GM21528 (cell line): ENCODE measurements at regions not wholly inside any gene's neighbourhood (a gene's known extent, or its start where the extent isn't known, plus 50 kb on each side); places are given as distances from the start of the nearest gene placed in this dataset.
A peak's percentile ranks its signal among the peaks of the same experiment; 100 is the strongest.
"Not testable (repeated sequence)": the region's sequence is repeated elsewhere in the genome, so short reads cannot be mapped to it uniquely, and the experiment has no call there.

Source experiments
- ATAC-seq: cut with Tn5 transposase; IDR thresholded peaks from one replicate; pipeline ENCODE4 v1.9.1; 2021; ENCODE audit warnings: mild to moderate bottlenecking, moderate library complexity; ENCODE audit not compliant: unreplicated experiment, low FRiP score

DNA sequence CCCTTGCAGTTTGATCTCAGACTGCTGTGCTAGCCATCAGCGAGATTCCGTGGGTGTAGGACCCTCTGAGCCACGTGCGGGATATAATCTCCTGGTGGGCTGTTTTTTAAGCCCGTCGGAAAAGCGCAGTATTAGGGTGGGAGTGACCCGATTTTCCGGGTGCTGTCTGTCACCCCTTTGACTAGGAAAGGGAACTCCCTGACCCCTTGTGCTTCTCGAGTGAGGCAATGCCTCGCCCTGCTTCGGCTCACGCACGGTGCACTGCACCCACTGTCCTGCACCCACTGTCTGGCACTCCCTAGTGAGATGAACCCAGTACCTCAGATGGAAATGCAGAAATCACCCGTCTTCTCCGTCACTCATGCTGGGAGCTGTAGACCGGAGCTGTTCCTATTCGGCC is 728.9 kb upstream of the SPRY2 start:
- ATAC-seq: not testable (repeated sequence)

DNA sequence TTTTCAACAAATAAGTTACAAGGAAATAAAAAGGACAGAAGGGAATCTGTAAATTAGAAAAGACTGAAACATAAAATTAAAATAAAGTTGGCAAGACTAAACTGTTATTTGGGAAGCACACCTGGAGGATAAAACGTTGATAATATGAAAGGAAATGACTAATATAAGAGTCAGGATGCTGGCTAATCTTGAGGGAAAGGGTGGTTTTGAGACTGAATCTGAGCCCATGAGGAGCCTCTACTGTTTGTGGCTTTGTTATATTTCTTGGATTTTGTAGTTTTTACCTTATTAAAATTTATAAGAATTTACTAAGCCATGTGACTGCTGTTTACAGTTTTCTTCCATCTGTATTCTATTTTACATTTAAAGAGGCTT is 718.0 kb upstream of the SPRY2 start:
- no peak for ATAC-seq

DNA sequence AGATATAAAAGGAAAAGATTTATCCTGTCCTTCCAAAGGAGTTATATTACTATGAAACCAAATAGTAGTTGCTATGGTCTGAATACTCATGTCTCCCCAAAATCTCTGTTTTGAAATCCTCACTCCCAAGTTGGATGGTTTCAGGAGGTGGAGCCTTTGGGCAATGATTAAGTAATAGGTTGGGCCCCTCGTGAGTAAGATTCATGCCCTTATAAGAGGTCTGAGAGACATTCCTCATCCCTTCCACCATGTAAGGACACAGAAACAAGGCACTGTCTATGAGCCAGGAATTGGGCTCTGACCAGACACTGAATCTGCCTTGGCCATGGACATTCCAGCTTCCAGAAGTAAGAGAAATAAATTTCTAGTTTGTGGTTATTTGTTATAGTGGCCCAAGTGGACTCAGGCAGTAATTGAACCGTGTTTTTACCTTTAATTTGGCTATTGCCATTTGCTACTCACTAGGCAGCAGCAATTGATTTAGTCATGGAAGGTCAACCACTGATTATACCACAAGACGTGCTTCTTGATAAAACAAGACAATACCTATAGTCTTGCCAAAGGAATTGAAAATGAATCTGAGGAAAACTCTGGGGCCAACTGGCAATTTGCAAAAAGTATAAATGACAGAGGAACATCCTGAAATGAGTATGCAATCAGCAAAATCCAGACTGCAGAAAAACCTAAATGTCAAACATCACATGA is 717.4 kb upstream of the SPRY2 start:
- ATAC-seq: no peak

DNA sequence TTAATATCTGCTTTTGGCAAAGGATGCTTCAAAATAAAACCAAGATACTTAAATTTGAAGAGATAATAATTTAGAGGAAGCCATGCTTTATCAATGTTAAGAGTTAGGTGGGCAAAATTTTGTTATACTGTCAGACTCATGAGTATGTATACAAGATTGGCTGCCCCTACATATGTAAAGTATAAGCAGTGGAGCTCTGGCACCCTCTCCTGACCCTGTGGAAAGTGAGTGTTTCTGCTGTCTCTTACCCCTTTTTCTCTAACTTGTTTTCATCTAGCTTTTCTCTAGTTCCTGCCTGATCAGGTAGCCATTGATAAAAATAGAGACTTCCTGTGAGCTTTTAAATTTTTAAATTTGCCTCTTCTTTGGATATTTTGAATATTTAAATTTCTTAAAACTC is 710.9 kb upstream of the SPRY2 start:
- ATAC-seq: no peak

DNA sequence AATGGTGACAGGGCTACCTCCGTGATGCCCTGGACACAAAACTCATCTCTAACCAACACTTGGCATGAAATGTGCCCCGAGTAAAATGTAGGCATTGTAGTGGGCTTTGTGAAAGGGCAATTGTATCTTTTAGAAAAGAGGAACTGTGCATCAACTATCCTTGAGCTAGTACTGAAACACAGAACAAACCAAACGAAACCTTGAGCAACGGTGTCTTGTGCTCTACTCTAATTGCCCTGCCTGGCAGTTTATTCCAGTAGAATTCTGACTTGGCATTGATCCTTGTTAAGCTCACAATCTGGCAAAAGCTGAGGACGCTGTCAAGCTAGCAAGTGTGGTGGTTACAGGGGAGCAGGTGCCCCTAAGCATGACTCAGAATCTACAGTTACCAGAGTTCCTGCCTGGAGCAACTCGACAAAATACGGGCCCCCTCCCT is 707.1 kb upstream of the SPRY2 start:
- ATAC-seq: no peak

DNA sequence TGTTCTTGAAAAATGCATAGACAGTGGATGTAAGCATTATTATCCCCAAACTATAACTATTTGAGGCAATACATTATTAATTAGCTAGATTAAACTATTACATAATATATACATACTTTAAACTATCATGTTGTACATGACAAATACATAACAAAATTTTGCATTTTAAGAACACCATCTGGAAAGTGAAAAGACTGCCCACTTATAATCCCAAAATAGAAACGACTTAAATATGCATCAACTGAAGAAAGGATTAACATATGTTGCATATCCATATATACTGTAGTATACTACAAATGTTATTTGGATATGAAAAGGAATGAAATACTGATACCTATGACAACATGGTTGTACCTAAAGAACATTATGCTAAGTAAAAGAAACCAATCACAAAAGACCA is 700.8 kb upstream of the SPRY2 start:
- ATAC-seq: no peak

DNA sequence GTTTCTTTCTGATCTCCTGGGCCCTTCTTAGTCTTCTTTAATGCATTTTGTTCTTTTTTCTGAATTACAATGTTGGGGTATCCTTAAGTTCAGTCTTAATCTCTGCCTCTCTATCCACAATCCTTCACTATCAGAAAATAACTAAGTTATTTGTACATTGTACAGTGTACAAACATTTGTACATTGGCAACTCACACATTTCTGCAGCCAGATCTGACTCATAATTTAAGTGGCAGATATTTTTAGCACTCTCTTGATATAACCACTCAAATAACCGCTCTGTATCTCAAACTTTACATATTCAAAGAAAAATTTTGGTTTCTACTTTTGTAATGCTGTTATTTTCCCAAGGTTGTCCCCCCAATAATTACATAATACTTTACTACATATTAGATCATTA is 691.1 kb upstream of the SPRY2 start:
- no peak for ATAC-seq

DNA sequence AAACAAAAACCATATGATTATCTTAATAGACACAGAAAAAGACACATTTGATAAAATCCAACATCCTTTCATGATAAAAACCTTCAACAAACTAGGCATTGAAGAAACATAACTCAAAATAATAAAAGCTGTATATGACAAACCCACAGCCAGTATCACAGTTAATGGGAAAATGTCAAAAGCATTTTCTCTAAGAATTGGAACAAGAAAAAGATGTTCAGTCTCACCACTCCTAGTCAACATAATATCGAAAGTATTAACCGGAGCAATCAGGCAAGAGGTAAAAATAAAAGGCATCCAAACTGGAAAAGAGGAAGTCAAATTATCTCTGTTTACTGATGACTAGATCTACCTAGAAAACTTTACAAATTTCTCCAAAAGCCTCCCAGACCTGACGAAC is 684.2 kb upstream of the SPRY2 start:
- no peak for ATAC-seq

DNA sequence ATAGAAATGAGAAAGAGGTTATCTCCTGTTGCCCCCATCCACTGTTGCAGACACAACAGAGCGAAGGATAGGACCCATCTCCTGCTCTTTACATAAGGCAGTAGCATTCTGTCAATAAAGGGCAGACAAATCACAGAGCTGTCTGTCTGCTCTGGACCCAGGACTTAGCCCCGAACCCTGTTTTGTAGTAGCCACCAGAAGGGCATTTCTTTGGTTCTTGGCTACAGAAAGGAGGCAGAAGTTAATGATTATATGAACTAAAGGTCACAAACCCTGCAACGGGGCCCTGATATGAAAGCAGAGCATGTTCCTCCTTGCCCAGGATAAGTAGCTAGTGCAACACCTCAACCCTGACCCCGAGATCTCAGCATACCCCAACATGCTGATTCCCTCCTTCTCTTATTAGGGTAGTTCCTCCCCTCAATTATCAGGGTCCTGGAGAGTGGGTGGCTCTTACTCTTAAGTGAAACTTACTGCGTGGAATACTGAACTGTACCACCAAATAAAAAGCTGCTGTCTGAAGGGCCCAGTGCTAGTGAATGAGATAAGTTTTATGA is 680.4 kb upstream of the SPRY2 start:
- no peak for ATAC-seq

DNA sequence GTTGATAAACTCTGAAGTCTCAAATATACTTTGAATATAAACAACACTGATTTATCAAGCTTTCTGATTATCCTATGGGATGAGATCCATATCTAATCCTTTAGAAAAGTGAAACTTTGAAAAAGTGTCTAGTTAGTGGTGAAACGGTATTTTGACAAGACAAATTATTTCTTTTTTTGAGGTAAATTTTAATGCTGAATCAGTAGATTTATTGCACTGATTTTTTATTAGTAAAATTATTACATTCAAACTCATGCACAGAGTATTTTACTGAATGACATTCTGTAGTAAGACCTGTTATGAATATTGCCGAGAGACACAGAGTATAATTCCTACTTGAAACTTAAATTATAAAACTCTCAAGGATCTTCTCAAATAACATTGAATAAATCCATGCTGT is 679.1 kb upstream of the SPRY2 start:
- no peak for ATAC-seq

DNA sequence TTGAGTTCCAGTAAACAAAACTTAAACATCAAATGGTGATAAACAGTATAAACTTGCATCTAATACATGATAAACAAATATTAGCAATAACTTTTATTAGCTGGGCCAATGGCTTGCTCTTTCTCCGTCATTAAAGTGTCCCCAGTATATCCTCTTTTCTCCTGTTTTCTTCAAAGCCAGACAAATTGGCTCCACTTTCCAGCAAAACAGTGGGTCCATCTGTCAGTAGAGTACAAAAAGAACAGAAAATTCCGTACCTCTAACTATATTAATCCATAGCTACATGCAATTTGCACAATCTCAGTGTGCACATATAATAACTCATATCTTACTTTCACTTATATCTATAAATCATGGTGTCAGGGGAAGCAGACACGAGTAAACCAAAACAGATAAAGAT is 678.0 kb upstream of the SPRY2 start:
- ATAC-seq: no peak

DNA sequence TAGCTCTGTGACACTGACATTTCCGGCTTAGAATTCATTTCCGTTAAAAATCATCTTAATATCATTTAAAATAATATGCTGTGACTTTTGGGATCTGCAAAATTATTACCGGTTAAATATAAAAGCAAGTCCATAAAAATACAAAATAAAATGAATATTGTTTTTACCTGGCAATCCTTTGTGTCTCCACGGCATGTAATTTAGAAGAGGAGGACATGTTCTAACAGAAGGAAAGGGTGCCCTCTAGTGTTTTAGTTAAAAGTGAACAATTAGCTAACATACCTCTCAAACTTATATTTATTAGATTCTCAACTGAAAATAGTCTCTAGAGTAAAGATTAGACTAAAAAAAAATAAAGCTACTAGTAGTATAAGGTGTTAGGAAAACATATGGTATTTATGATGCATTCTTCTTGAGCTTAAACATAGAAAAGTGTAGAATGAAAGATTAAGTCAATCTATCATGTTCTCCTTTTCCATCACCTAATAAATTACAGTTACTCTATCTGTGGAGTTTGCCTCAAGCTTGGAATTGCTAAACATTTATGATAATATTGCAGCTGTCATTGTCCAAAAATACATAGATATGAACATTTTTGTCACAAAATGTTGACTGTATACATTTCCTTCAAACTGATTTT is 676.7 kb upstream of the SPRY2 start:
- peak; percentile 73 for ATAC-seq

DNA sequence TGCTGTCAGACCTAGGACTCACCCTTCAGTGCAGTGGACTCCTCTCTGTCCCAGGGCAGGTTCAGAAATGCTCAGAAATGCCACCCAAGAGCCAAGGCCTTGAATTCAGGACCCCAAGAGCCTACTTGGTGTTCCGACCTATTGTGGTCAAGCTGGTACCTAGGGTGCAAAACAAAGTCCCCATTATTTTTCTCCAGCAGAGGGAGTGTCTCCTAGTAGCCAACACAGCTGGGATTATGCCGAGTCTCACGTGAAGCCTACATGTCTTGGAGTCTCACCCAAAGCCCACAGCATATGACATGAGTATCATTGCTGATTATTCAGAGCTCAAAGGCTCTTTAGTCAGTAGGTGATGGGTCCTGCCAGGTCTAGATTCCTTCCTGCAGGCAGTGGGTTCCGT is 671.1 kb upstream of the SPRY2 start:
- ATAC-seq: no peak

DNA sequence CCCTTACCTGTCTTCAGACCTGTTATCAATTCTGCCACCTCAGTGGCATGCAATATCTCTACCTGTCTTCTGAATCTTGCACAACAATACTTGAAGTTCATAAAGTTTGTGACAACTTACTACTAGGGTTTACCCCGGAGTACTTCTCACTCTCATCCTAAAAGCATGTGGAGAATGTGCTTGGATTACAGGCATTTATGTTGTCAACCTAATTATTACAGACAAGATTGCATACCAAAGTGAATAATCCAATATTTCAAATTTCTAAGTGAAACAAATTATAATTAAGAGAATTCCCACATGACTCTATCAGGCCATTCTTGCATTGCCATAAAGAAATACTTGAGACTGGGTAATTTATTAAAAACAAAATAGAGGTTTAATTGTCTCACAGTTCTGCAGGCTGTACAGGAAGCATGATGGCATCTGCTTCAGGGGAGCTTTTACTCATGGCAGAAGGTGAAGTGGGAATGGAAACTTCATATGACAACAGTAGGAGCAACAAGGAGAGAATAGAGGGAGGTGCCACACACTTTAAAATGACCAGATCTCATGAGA is 661.0 kb upstream of the SPRY2 start:
- no peak for ATAC-seq

DNA sequence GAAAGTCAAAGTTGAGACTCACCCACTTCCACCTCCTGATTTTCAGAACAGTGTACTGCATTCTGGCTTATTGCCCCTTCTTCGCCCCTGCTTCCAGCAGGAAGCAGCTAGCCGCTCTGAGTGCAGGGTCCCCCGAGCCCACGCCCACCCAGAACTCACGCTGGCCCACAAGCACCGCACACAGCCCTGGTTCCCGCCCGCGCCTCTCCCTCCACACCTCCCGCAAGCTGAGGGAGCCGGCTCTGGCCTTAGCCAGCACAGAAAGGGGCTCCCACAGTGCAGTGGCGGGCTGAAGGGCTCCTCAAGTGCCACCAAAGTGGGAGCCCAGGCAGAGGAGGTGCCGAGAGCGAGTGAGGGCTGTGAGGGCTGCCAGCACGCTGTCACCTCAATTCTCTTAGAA is 657.7 kb upstream of the SPRY2 start:
- ATAC-seq: not testable (repeated sequence)

DNA sequence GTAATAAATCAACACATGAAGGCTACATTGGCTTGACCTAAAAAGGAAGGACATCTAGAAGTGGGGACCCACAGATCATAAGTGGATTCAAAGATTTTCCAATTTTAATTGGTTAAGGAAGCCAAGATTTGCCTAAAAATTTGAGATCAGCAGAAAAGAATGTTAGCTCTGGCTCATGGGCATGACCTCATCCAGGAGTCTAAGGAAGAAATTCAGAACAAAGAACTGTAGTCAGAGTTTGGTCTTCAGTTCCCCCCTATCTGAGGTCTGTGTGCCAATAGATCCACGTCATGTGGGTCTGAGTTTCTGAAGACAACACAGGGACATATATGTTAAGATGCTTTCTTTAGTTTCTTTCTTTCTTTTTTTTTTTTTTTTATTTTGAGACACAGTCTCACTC is 648.8 kb upstream of the SPRY2 start:
- ATAC-seq: no peak

DNA sequence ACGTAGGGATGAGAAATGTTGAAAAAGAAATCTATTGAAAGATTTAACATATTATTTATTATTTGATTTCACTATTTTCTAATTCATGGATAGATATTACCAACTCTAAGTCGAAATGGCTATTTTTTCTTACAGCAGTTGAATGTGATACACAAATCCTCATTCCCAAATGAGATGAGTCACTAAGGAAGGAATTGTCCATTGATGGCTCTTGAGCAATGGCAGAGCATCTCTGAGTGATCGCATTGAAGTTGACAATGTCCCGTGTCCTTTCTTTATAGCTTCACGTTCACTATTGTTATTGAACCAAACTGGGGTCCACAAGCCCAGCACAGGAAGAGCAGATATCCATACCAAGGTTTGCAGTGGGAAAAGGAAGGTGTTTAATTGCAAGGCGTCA is 648.3 kb upstream of the SPRY2 start:
- ATAC-seq: no peak

DNA sequence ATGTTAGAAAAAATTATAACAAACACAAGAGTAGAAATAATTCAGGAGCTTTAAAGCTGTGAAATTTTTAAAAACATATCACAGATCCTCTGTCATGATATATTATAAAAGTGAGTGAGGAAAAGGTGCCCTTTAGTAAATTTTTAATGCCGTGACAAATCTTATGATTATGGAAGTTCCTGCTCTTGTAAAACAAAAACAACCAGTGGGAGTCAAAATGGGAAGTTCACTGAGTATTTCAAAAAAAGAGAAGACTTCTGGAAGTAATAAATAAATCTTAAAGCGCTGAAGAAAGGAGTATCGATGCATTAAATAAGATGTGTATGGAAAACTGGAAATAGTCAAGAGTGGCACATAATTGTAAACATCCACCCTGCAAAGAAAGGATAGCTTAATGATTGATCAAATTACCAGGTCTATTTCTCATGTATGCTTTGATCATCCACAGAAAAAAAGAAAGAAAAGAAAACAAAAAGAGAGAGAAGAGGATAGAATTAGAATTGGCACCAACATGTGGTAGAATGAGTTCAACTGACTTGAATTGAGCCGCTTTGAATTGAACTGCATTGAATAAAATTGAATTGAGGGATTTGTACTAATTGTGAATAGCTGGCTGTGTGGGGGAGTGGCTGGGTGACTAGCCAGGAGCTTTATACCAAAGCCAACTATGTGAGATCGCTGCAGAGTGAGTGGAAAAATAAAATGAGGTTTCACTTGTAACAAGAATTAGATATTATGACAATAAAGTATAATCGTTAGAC is 647.6 kb upstream of the SPRY2 start:
- ATAC-seq: no peak

DNA sequence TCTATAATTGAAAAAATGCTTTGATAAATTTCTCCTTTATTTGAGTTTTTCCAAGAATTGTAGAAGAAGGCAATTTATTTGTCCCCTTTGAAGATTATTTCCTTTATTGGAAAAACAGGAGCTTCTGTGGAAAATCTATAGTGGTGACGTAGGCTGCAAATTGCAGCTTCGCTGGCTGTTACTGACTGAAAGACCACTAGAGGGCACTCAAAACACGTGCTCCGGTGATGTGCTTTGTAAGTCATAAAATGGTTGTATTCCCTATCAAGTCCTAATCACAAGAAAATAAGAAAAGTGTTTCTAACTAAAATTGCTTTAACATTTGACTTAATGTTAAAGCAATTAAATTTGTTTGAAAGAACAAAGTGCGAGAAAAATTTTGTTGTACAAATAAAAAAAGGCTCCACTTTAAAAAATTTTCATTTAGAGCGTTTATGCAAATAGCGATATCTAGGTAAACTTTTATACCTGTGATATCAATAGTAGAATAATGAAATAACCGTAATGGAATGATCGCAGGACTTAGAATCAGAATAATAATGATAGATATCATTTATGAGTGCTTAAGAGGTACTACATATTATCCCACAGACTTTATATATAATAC is 638.2 kb upstream of the SPRY2 start:
- peak; percentile 93 for ATAC-seq

DNA sequence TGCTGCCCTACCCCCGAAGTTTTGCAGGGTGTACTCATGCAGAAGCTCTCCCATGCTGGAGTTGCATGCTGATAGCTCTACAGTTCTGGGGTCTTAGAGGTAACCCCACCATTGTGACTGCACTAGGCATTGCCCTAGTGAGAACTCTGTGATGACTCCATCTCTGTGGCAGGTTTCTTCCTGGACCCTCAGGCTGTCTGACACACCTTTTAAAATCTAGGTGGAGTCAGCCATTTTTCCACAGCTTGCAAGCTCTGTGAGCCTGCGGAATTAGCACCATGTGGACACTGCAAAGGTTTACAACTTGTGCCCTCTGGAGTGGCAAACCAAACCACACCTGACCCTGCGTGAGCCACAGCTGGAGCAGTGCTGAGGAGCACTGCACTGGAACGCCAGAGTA is 636.2 kb upstream of the SPRY2 start:
- ATAC-seq: no peak

DNA sequence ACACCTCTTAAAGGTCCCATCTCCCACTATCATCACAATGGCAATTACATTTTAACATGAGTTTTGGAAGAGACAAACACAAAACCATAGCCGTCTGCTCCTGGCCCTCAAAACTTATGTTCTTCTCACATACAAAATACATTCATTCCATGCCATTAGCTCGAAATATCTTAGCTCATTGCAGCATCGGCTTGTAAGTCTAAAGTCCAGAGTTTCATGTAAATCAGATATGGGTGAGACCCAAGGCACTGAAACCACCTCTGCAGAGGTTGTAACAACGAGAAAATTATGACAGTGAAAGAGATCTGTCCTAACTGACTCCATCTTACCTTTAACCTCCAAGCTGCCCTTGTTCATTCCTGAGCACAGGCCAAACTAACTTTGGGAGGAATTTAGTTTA is 635.0 kb upstream of the SPRY2 start:
- ATAC-seq: no peak
